ENCODE measurements at regions not wholly inside any gene's neighbourhood (a gene's known extent, or its start where the extent isn't known, plus 50 kb on each side); places are given as distances from the start of the nearest gene placed in this dataset.

GRCh38 chr7:381211-382042 is 91.5 kb downstream of the FOXL3 start:
- POLR2A ChIA-PET, result no interaction called here
- H3K27me3 Mint-ChIP-seq (ENCODE audit: insufficient read depth, unreplicated experiment), result peaks cover 43% of the 10 kb centered on the region

GRCh38 chr7:382043-382400 is 92.1 kb downstream of the FOXL3 start:
- H3K36me3 Mint-ChIP-seq (ENCODE audit: insufficient read depth, unreplicated experiment), result peaks cover 5% of the 10 kb centered on the region
- H3K27ac Mint-ChIP-seq (ENCODE audit: low read depth, unreplicated experiment), result no peak overlapping the region
- H3K27me3 Mint-ChIP-seq (ENCODE audit: insufficient read depth, unreplicated experiment), result peaks cover 42% of the 10 kb centered on the region
- H3K4me1 Mint-ChIP-seq (ENCODE audit: insufficient read depth, unreplicated experiment), result no peaks in the 10 kb centered on the region
- peaks cover 9% of the 10 kb centered on the region for H3K9me3 Mint-ChIP-seq (ENCODE audit: unreplicated experiment)
- ChIA-PET POLR2A (no interaction called here), CTCF (no interaction called here)
- DNase-seq (ENCODE audit: unreplicated experiment), result no peak
- BruUV-seq (replicated peaks), result no TSS peak
- TF ChIP-seq CTCF (IDR thresholded peaks at IDR 0.05; ENCODE audit: unreplicated experiment), result no peak
- intact Hi-C loops (cut with micrococcal nuclease), result no loop called here
- H3K4me3 Mint-ChIP-seq (ENCODE audit: unreplicated experiment), result no peak overlapping the region

More at GRCh38 chr7:381211-382042, 91.5 kb downstream of the FOXL3 start:
- no TSS peak for BruUV-seq (replicated peaks)
- DNase-seq (ENCODE audit: unreplicated experiment), result no peak
- no peak for TF ChIP-seq CTCF (IDR thresholded peaks at IDR 0.05; ENCODE audit: unreplicated experiment)
- no peaks in the 10 kb centered on the region for H3K4me1 Mint-ChIP-seq (ENCODE audit: insufficient read depth, unreplicated experiment)
- no peak overlapping the region for H3K4me3 Mint-ChIP-seq (ENCODE audit: unreplicated experiment)
- no peak overlapping the region for H3K27ac Mint-ChIP-seq (ENCODE audit: low read depth, unreplicated experiment)
- H3K9me3 Mint-ChIP-seq (ENCODE audit: unreplicated experiment), result peaks cover 9% of the 10 kb centered on the region
- intact Hi-C loops (cut with micrococcal nuclease), result no loop called here
- peaks cover 4% of the 10 kb centered on the region for H3K36me3 Mint-ChIP-seq (ENCODE audit: insufficient read depth, unreplicated experiment)
- CTCF ChIA-PET, result no interaction called here

GRCh38 chr7:386385-386784 is 96.4 kb downstream of the FOXL3 start:
- no peak for TF ChIP-seq CTCF (IDR thresholded peaks at IDR 0.05; ENCODE audit: unreplicated experiment)
- ChIA-PET CTCF (no interaction called here), POLR2A (no interaction called here)
- intact Hi-C loops (cut with micrococcal nuclease), result no loop called here
- peaks cover 34% of the 10 kb centered on the region for H3K27me3 Mint-ChIP-seq (ENCODE audit: insufficient read depth, unreplicated experiment)
- no peaks in the 10 kb centered on the region for H3K4me1 Mint-ChIP-seq (ENCODE audit: insufficient read depth, unreplicated experiment)
- H3K9me3 Mint-ChIP-seq (ENCODE audit: unreplicated experiment), result peaks cover 9% of the 10 kb centered on the region
- DNase-seq (ENCODE audit: unreplicated experiment), result no peak
- no peak overlapping the region for H3K4me3 Mint-ChIP-seq (ENCODE audit: unreplicated experiment)
- H3K36me3 Mint-ChIP-seq (ENCODE audit: insufficient read depth, unreplicated experiment), result peaks cover 5% of the 10 kb centered on the region
- no peak overlapping the region for H3K27ac Mint-ChIP-seq (ENCODE audit: low read depth, unreplicated experiment)
- no TSS peak for BruUV-seq (replicated peaks)

GRCh38 chr7:387132-388022 is 97.4 kb downstream of the FOXL3 start:
- Mint-ChIP-seq H3K36me3 (ENCODE audit: insufficient read depth, unreplicated experiment) (peaks cover 5% of the 10 kb centered on the region), H3K4me3 (ENCODE audit: unreplicated experiment) (no peak overlapping the region), H3K27ac (ENCODE audit: low read depth, unreplicated experiment) (no peak overlapping the region), H3K27me3 (ENCODE audit: insufficient read depth, unreplicated experiment) (peaks cover 24% of the 10 kb centered on the region), H3K9me3 (ENCODE audit: unreplicated experiment) (peaks cover 9% of the 10 kb centered on the region), H3K4me1 (ENCODE audit: insufficient read depth, unreplicated experiment) (no peaks in the 10 kb centered on the region)
- no peak for DNase-seq (ENCODE audit: unreplicated experiment)
- no TSS peak for BruUV-seq (replicated peaks)
- TF ChIP-seq CTCF (IDR thresholded peaks at IDR 0.05; ENCODE audit: unreplicated experiment), result no peak
- intact Hi-C loops (cut with micrococcal nuclease), result no loop called here
- POLR2A ChIA-PET, result no interaction called here
- CTCF ChIA-PET, result interaction anchor here (0.6 kb wide), 1 partner anchor 283 kb away, joined by 4 read pairs; no protein-coding TSS in a partner anchor
